Mammary epithelial cell (primary cell): ENCODE measurements at regions not wholly inside any gene's neighbourhood (a gene's known extent, or its start where the extent isn't known, plus 50 kb on each side); places are given as distances from the start of the nearest gene placed in this dataset.

Experiments
- CTCF ChIP-seq, 2 donors: IDR thresholded peaks in 1 of 2; conservative IDR thresholded peaks in 1 of 2; 2 replicates each; pipeline ENCODE4 v1.5.1; 2011 to 2012; ENCODE audit warnings: inconsistent platforms in 2 of 2, low read length in 2 of 2, mild to moderate bottlenecking in 2 of 2, control low read depth in 1 of 2, low read depth in 1 of 2; ENCODE audit not compliant: insufficient read depth in 1 of 2; ENCODE audit errors: extremely low read depth in 1 of 2
- EZH2 ChIP-seq: IDR thresholded peaks from 2 replicates; pipeline ENCODE4 v1.6.1; 2012; ENCODE audit warnings: low read length, inconsistent platforms, borderline replicate concordance

- TF ChIP-seq CTCF (conservative IDR thresholded peaks at IDR 0.05 in 1 of 2, IDR thresholded peaks at IDR 0.05 in 1 of 2; ENCODE audit: extremely low read depth in 1 of 2, insufficient read depth in 1 of 2, low read depth in 1 of 2, low read length in 2 of 2) = no peak
- TF ChIP-seq EZH2 = no peak
These were observed 83.9 kb upstream of the BANK1 start for GRCh38 chr4:101706535-101707057.
